KMS-11 (cell line): ENCODE measurements at regions not wholly inside any gene's neighbourhood (a gene's known extent, or its start where the extent isn't known, plus 50 kb on each side); places are given as distances from the start of the nearest gene placed in this dataset.

Experiments
- H2AFZ ChIP-seq: fragments of 200-600 bp; sonication (generic); 2 replicates; pipeline ENCODE4 v1.6.1; 2016; ENCODE audit warnings: antibody characterized with exemption, mixed run types, low read depth
- H3K27ac ChIP-seq: fragments of 200-600 bp; sonication (generic); 2 replicates; pipeline ENCODE4 v1.6.1; 2016; ENCODE audit warnings: mild to moderate bottlenecking, mixed run types
- H3K27me3 ChIP-seq: fragments of 200-600 bp; sonication (generic); 2 replicates; pipeline ENCODE4 v1.6.1; 2017; ENCODE audit warnings: mild to moderate bottlenecking, low read depth, mixed run types, moderate library complexity; ENCODE audit not compliant: insufficient read depth
- H3K36me3 ChIP-seq: fragments of 200-600 bp; sonication (generic); 2 replicates; pipeline ENCODE4 v1.6.1; 2017; ENCODE audit warnings: mild to moderate bottlenecking, mixed run types; ENCODE audit not compliant: insufficient read depth
- H3K4me1 ChIP-seq: fragments of 200-600 bp; sonication (generic); 2 replicates; pipeline ENCODE4 v1.6.1; 2016; ENCODE audit warnings: mild to moderate bottlenecking, low read depth, mixed run types; ENCODE audit not compliant: poor library complexity, severe bottlenecking
- H3K4me2 ChIP-seq: fragments of 200-600 bp; sonication (generic); 2 replicates; pipeline ENCODE4 v1.7.0; 2016; ENCODE audit warnings: mild to moderate bottlenecking, mixed run types
- H3K4me3 ChIP-seq: fragments of 200-600 bp; sonication (generic); IDR thresholded peaks from 2 replicates; pipeline ENCODE4 v1.6.1; 2017; ENCODE audit warnings: low read depth, low read length, mixed read lengths; ENCODE audit not compliant: insufficient read depth
- H3K79me2 ChIP-seq: fragments of 200-600 bp; sonication (generic); 2 replicates; pipeline ENCODE4 v1.6.1; 2016; ENCODE audit warnings: low read depth, mixed run types; ENCODE audit not compliant: insufficient read depth
- H3K9ac ChIP-seq: fragments of 200-600 bp; sonication (generic); 2 replicates; pipeline ENCODE4 v1.6.1; 2016; ENCODE audit warnings: mild to moderate bottlenecking, mixed run types
- H4K20me1 ChIP-seq: fragments of 200-600 bp; sonication (generic); 2 replicates; pipeline ENCODE4 v1.6.1; 2016; ENCODE audit warnings: mild to moderate bottlenecking, mixed run types; ENCODE audit not compliant: insufficient read depth
- TF ChIP-seq, protein P1 (sequence below): fragments of 200-600 bp; sonication (generic); conservative IDR thresholded peaks from 2 replicates; pipeline ENCODE4 v1.6.1; 2017; ENCODE audit warnings: low read depth, mild to moderate bottlenecking, antibody characterized with exemption, low read length, moderate library complexity, mixed read lengths

DNA sequence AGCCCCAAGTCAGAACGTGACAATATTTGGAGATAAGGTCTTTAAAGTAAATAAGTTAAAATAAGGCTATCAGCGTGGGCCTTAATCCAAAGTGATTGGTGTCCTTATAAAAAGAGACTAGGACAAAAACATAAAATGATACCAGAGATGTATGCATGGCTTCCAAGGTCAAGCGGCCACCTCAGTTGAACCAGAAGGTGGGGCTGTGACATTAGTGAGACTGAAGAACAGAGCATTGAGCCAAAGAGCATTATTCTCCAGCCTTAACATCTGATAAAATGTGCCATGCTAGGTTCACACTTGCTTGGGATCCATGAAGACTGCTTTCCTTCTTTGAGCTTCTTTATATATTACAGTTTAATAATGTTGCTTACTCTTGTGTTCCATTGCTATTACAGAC is 554.6 kb downstream of the PLA2G4A start:
- no peak overlapping the region for H2AFZ ChIP-seq
- no peaks in the 10 kb centered on the region for H3K27me3 ChIP-seq
- TF ChIP-seq, protein P1, sequence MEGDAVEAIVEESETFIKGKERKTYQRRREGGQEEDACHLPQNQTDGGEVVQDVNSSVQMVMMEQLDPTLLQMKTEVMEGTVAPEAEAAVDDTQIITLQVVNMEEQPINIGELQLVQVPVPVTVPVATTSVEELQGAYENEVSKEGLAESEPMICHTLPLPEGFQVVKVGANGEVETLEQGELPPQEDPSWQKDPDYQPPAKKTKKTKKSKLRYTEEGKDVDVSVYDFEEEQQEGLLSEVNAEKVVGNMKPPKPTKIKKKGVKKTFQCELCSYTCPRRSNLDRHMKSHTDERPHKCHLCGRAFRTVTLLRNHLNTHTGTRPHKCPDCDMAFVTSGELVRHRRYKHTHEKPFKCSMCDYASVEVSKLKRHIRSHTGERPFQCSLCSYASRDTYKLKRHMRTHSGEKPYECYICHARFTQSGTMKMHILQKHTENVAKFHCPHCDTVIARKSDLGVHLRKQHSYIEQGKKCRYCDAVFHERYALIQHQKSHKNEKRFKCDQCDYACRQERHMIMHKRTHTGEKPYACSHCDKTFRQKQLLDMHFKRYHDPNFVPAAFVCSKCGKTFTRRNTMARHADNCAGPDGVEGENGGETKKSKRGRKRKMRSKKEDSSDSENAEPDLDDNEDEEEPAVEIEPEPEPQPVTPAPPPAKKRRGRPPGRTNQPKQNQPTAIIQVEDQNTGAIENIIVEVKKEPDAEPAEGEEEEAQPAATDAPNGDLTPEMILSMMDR, result no peak

DNA sequence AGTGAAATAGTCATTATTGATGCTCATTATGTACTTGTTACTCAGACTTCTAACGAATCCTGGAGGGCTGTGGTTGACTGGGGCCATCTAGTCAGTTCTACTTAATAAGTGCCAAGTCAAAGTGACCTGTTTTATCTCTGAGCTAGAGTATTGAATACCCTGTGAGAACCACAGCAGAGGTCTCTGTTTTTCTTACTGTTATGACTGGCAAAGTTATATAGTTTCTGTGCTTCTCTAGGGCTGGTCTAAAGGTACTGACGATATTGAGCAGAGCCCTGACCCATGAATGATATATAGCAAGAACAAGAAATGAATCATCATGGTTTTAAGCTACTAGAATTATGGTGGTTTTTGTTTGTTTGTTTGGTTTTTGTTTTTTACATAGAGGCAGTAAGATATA is 555.8 kb downstream of the PLA2G4A start:
- Histone ChIP-seq H2AFZ (no peak overlapping the region), H3K4me1 (no peaks in the 10 kb centered on the region), H4K20me1 (no peaks in the 10 kb centered on the region; the same call in 1 of the 2 replicates), H3K4me3 (no peak overlapping the region), H3K27me3 (no peaks in the 10 kb centered on the region), H3K79me2 (no peaks in the 10 kb centered on the region), H3K36me3 (no peaks in the 10 kb centered on the region), H3K9ac (no peak overlapping the region), H3K4me2 (no peak overlapping the region), H3K27ac (no peak overlapping the region)
- TF ChIP-seq, protein P1, result no peak

More for the DNA sequence above, 554.6 kb downstream of the PLA2G4A start:
- H3K79me2 ChIP-seq, result no peaks in the 10 kb centered on the region
- H4K20me1 ChIP-seq, result no peaks in the 10 kb centered on the region; the same call in 1 of the 2 replicates
- H3K27ac ChIP-seq, result no peak overlapping the region
- H3K4me2 ChIP-seq, result no peak overlapping the region
- no peak overlapping the region for H3K4me3 ChIP-seq
- H3K9ac ChIP-seq, result no peak overlapping the region
- H3K36me3 ChIP-seq, result no peaks in the 10 kb centered on the region
- H3K4me1 ChIP-seq, result no peaks in the 10 kb centered on the region

DNA sequence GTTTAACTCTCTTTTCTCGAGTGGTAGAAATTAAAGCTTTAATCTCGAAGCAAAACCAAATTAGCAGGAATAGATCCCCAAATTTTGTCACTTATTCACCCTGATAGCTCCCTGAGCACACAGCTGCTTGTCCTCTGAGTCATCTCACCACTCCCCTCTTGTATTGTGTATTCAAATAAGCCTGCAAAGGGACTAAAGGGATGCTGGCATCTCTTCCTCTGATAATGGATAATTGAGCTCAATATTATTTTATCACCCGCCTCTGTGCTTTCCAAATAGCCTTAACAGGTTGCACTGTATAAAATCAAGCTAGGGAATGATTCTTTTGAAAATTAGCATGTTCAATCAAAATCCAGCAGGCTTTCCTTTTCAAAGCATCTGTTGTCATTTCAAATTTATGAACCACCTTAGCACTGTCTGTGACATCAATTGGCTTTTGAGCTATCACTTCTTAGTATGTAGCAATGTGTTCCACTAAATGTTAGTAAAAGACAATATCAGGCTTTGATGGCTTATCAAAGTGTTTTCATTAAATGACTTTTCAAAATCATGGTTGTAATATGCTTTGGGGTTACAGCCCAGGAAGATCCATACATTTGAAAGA is 561.6 kb downstream of the PLA2G4A start:
- Histone ChIP-seq H2AFZ (no peak overlapping the region), H3K36me3 (no peaks in the 10 kb centered on the region), H4K20me1 (no peaks in the 10 kb centered on the region), H3K27me3 (no peaks in the 10 kb centered on the region), H3K27ac (no peak overlapping the region), H3K4me1 (no peaks in the 10 kb centered on the region), H3K9ac (no peak overlapping the region), H3K4me3 (no peak overlapping the region), H3K4me2 (no peak overlapping the region), H3K79me2 (no peaks in the 10 kb centered on the region)
- TF ChIP-seq, protein P1, result no peak

DNA sequence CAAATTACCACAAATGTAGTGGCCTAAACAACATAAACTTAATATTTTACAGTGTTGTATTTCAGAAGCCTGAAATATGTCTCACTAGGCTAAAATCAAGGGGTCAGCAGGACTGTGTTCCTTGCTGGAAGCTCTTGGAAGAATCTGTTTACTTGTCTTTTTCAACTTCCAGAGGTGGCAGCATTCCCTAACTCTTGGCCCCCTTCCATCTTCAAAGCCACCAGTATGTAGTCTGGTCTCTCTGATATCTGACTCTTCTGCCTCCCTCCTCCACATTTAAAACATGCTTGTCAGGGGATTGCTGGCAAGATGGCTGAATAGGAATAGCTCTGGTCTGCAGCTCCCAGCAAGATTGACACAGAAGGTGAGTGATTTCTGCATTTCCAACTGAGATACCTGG is 567.5 kb downstream of the PLA2G4A start:
- H3K27ac ChIP-seq, result no peak overlapping the region
- no peaks in the 10 kb centered on the region for H3K79me2 ChIP-seq
- H2AFZ ChIP-seq, result no peak overlapping the region
- H3K27me3 ChIP-seq, result no peaks in the 10 kb centered on the region
- TF ChIP-seq, protein P1, result no peak
- no peak overlapping the region for H3K4me2 ChIP-seq
- H3K9ac ChIP-seq, result no peak overlapping the region
- no peaks in the 10 kb centered on the region for H3K36me3 ChIP-seq
- no peak overlapping the region for H3K4me3 ChIP-seq
- no peaks in the 10 kb centered on the region for H3K4me1 ChIP-seq
- no peaks in the 10 kb centered on the region for H4K20me1 ChIP-seq
